HCT116 (cell line): ENCODE measurements at regions not wholly inside any gene's neighbourhood (a gene's known extent, or its start where the extent isn't known, plus 50 kb on each side); places are given as distances from the start of the nearest gene placed in this dataset.
A peak's percentile ranks its signal among the peaks of the same experiment; 100 is the strongest.

ENCODE experiments used
- ATAC-seq: fragments of 200-7000 bp; cut with Tn5 transposase; 2 replicates; pipeline ENCODE4 v1.9.1; 2020; ENCODE audit warnings: mild to moderate bottlenecking, moderate library complexity
- BruUV-seq: library from RNA; stranded (reverse); fragments of 400-500 nt; replicated peaks from 2 replicates; lab custom pipeline; 2021; lab: Mats Ljungman, UMichigan
- CTCF ChIA-PET: fragments of 300-600 bp; sonication (Branson Sonifier 250); formaldehyde crosslinking; loops from one replicate; lab custom pipeline; 2021; ENCODE audit warnings: antibody characterized with exemption; lab: Charles Lee
- POLR2A ChIA-PET: fragments of 300-600, 350-600 bp; sonication (Branson Sonifier 250); formaldehyde crosslinking; loops from one replicate; lab custom pipeline; 2021; ENCODE audit warnings: antibody characterized with exemption; lab: Charles Lee
- RAD21 ChIA-PET, 2 experiments: fragments of 300-600 bp; sonication (Branson Sonifier 250); formaldehyde crosslinking; loops; one replicate each; lab custom pipeline; 2023; ENCODE audit warnings: low total read pairs in 2 of 2; ENCODE audit not compliant: uncharacterized antibody in 2 of 2, unreplicated experiment in 2 of 2, low non-redundant PET in 1 of 2; lab: Charles Lee
- DNase-seq: peaks from one replicate; pipeline ENCODE4 v3.0.0-alpha.2; 2010; ENCODE audit warnings: low read depth, low spot score
- H2AFZ ChIP-seq: fragments of 200-600 bp; shearing (Covaris generic), sonication (generic); 2 replicates; pipeline ENCODE4 v1.6.1; 2017; ENCODE audit warnings: low read depth, mixed run types, mixed read lengths, antibody characterized with exemption, low read length; ENCODE audit not compliant: poor library complexity, severe bottlenecking
- H3K27ac ChIP-seq: 2 replicates; pipeline ENCODE4 v1.5.1; 2012; ENCODE audit warnings: low read depth, low read length
- H3K27me3 ChIP-seq: fragments of 200-600 bp; sonication (generic); 2 replicates; pipeline ENCODE4 v1.6.1; 2016; ENCODE audit warnings: mixed run types, low read length, mixed read lengths; ENCODE audit not compliant: insufficient read depth
- H3K36me3 ChIP-seq, 2 experiments: fragments of 200-500 bp in 1 of 2; fragments of 200-600 bp in 1 of 2; sonication (Bioruptor generic) in 1 of 2; sonication (generic) in 1 of 2; 2 replicates each; pipeline versions ENCODE4 v1.5.1 to v1.6.1; 2014 to 2016; ENCODE audit warnings: low read length in 2 of 2, inconsistent platforms in 1 of 2, mixed read lengths in 1 of 2, mixed run types in 1 of 2; ENCODE audit not compliant: insufficient read depth in 2 of 2, control insufficient read depth in 1 of 2
- H3K4me1 ChIP-seq, 2 experiments: fragments of 200-600 bp in 1 of 2; sonication (generic) in 1 of 2; 2 replicates each; pipeline versions ENCODE4 v1.5.1 to v1.6.1; 2012 to 2017; ENCODE audit warnings: low read length in 2 of 2, inconsistent platforms in 1 of 2, mild to moderate bottlenecking in 1 of 2, mixed read lengths in 1 of 2, mixed run types in 1 of 2, moderate library complexity in 1 of 2; ENCODE audit not compliant: insufficient read depth in 2 of 2, control insufficient read depth in 1 of 2
- H3K4me2 ChIP-seq: fragments of 200-600 bp; sonication (generic); 2 replicates; pipeline ENCODE4 v1.6.1; 2017; ENCODE audit warnings: mixed run types, low read length, mixed read lengths
- H3K4me3 ChIP-seq, 2 experiments: fragments of 200-600 bp in 1 of 2; sonication (generic) in 1 of 2; replicated peaks in 1 of 2; 2 replicates each; pipeline ENCODE4 v1.5.1; 2011 to 2016; ENCODE audit warnings: low read length in 2 of 2, control low read depth in 1 of 2, low read depth in 1 of 2, mild to moderate bottlenecking in 1 of 2, mixed read lengths in 1 of 2, mixed run types in 1 of 2
- H3K79me2 ChIP-seq: fragments of 200-600 bp; sonication (generic); 2 replicates; pipeline ENCODE4 v1.6.1; 2017; ENCODE audit warnings: mild to moderate bottlenecking, mixed run types, low read length, moderate library complexity, mixed read lengths; ENCODE audit not compliant: insufficient read depth
- H3K9ac ChIP-seq: fragments of 200-600 bp; sonication (generic); 2 replicates; pipeline ENCODE4 v1.6.1; 2016; ENCODE audit warnings: low read length, mixed read lengths
- H3K9me2 ChIP-seq: fragments of 200-600 bp; sonication (generic), shearing (Covaris generic); 2 replicates; pipeline ENCODE4 v1.6.1; 2017; ENCODE audit warnings: mixed run types, mild to moderate bottlenecking, moderate library complexity; ENCODE audit not compliant: insufficient read depth
- H3K9me3 ChIP-seq, 2 experiments: fragments of 200-500 bp in 1 of 2; fragments of 200-600 bp in 1 of 2; sonication (Bioruptor generic) in 1 of 2; sonication (generic) in 1 of 2; 2 replicates each; pipeline ENCODE4 v1.6.1; 2014 to 2017; ENCODE audit warnings: low read length in 2 of 2, mixed read lengths in 2 of 2, inconsistent platforms in 1 of 2, low read depth in 1 of 2, mild to moderate bottlenecking in 1 of 2, mixed run types in 1 of 2, moderate library complexity in 1 of 2; ENCODE audit not compliant: control insufficient read depth in 1 of 2, insufficient read depth in 1 of 2
- H4K20me1 ChIP-seq: fragments of 200-600 bp; sonication (generic), shearing (Covaris generic); 2 replicates; pipeline ENCODE4 v1.6.1; 2017; ENCODE audit warnings: mixed run types, mild to moderate bottlenecking, moderate library complexity; ENCODE audit not compliant: insufficient read depth
- ATF3 ChIP-seq: IDR thresholded peaks from 2 replicates; pipeline ENCODE4 v1.6.1; 2012
- CTCF ChIP-seq, 3 experiments: fragments of 200-600 bp in 1 of 3; sonication (generic) in 1 of 3; IDR thresholded peaks in 2 of 3; conservative IDR thresholded peaks in 1 of 3; 2 replicates each; pipeline ENCODE4 v1.5.1; 2012 to 2017; ENCODE audit warnings: low read depth in 2 of 3, low read length in 2 of 3, antibody characterized with exemption in 1 of 3, borderline replicate concordance in 1 of 3, control low read depth in 1 of 3, mild to moderate bottlenecking in 1 of 3, mixed read lengths in 1 of 3, mixed run types in 1 of 3, moderate library complexity in 1 of 3; ENCODE audit not compliant: insufficient read depth in 1 of 3
- EGR1 ChIP-seq: IDR thresholded peaks from 2 replicates; pipeline ENCODE4 v1.6.1; 2012; ENCODE audit warnings: low read depth
- ELF1 ChIP-seq: IDR thresholded peaks from 2 replicates; pipeline ENCODE4 v1.6.1; 2012; ENCODE audit warnings: low read depth, borderline replicate concordance
- EZH2 ChIP-seq: fragments of 200-600 bp; sonication (generic); IDR thresholded peaks from 2 replicates; pipeline ENCODE4 v1.6.1; 2017; ENCODE audit warnings: antibody characterized with exemption, mixed run types
- EZH2phosphoT487 ChIP-seq: fragments of 200-600 bp; IDR thresholded peaks from 2 replicates; pipeline ENCODE4 v1.6.1; 2018; ENCODE audit warnings: antibody characterized with exemption, borderline replicate concordance
- MAX ChIP-seq: IDR thresholded peaks from 2 replicates; pipeline ENCODE4 v1.6.1; 2012
- RAD21 ChIP-seq: IDR thresholded peaks from 2 replicates; pipeline ENCODE4 v1.6.1; 2012; ENCODE audit warnings: low read depth, mild to moderate bottlenecking
- SIN3A ChIP-seq: IDR thresholded peaks from 2 replicates; pipeline ENCODE4 v1.6.1; 2012; ENCODE audit warnings: low read depth
- SP1 ChIP-seq: IDR thresholded peaks from 2 replicates; pipeline ENCODE4 v1.6.1; 2012; ENCODE audit warnings: low read depth
- ZBTB33 ChIP-seq: IDR thresholded peaks from 2 replicates; pipeline ENCODE4 v1.6.1; 2011; ENCODE audit warnings: mild to moderate bottlenecking, low read length, moderate library complexity; ENCODE audit not compliant: insufficient replicate concordance; ENCODE audit errors: extremely low read depth
- intact Hi-C: fragments of 100-400 bp; cut with micrococcal nuclease; formaldehyde crosslinking; loops from 2 replicates; pipeline ENCODE4 v1.10.0; 2022

GRCh38 chr10:84581976-84582375 is 253.6 kb downstream of the CCSER2 start:
- RAD21 ChIA-PET, result no interaction called here
- Histone ChIP-seq H3K4me1 (no peaks in the 10 kb centered on the region), H3K27ac (no peak overlapping the region), H3K27me3 (peaks cover 30% of the 10 kb centered on the region), H3K36me3 (no peaks in the 10 kb centered on the region), H3K9me2 (no peaks in the 10 kb centered on the region), H4K20me1 (no peaks in the 10 kb centered on the region), H3K4me3 (no peak overlapping the region), H3K9ac (no peak overlapping the region), H3K79me2 (no peaks in the 10 kb centered on the region), H3K9me3 (no peaks in the 10 kb centered on the region), H2AFZ (no peak overlapping the region), H3K4me2 (no peak overlapping the region)
- no peak for TF ChIP-seq MAX
- TF ChIP-seq EZH2phosphoT487, result no peak
- TF ChIP-seq ZBTB33, result no peak
- no peak for TF ChIP-seq ELF1
- no peak for TF ChIP-seq SP1
- TF ChIP-seq CTCF (IDR thresholded peaks at IDR 0.05 in 2 of 3, conservative IDR thresholded peaks at IDR 0.05 in 1 of 3; ENCODE audit: borderline replicate concordance in 1 of 3, insufficient read depth in 1 of 3, low read depth in 2 of 3, low read length in 2 of 3), result no peak
- TF ChIP-seq EZH2, result no peak
- no peak for TF ChIP-seq ATF3
- TF ChIP-seq EGR1, result no peak
- no peak for TF ChIP-seq RAD21
- TF ChIP-seq SIN3A, result no peak
- POLR2A ChIA-PET, result no interaction called here
- DNase-seq, result no peak
- no TSS peak for BruUV-seq
- CTCF ChIA-PET, result no interaction called here
- intact Hi-C loops, result no loop called here
- 0 out of 2 replicates have a peak, but pooled peaks have one; percentile 27 for ATAC-seq
